ENCODE measurements at regions not wholly inside any gene's neighbourhood (a gene's known extent, or its start where the extent isn't known, plus 50 kb on each side); places are given as distances from the start of the nearest gene placed in this dataset.

- H3K36me3 ChIP-seq (ENCODE audit: low read length): no peaks in the 10 kb centered on the region
- no peak overlapping the region for H3K27ac ChIP-seq (ENCODE audit: low read depth, low read length)
- no peaks in the 10 kb centered on the region for H3K9me2 ChIP-seq (replicated peaks; ENCODE audit: insufficient read depth, low read length)
- H3K4me3 ChIP-seq (ENCODE audit: insufficient read depth, low read length, poor library complexity, severe bottlenecking): no peak overlapping the region
- H3F3A ChIP-seq (ENCODE audit: insufficient read depth): no peaks in the 10 kb centered on the region
- no peak for TF ChIP-seq CTCF (IDR thresholded peaks at IDR 0.05; ENCODE audit: insufficient read depth, low read length, poor library complexity, severe bottlenecking)
- TF ChIP-seq EZH2phosphoT487 (conservative IDR thresholded peaks at IDR 0.05; ENCODE audit: low read length): no peak
- H3K9ac ChIP-seq (ENCODE audit: low read length): no peak overlapping the region
- H4K20me1 ChIP-seq (ENCODE audit: low read depth, low read length): no peaks in the 10 kb centered on the region
- peak overlapping the region; percentile 38 for H2AFZ ChIP-seq (ENCODE audit: low read depth, low read length, severe bottlenecking)
- H3K27me3 ChIP-seq (ENCODE audit: low read length): no peaks in the 10 kb centered on the region
- no peaks in the 10 kb centered on the region for H3K79me2 ChIP-seq (ENCODE audit: insufficient read depth, low read length)
- H3K4me2 ChIP-seq (ENCODE audit: low read depth, low read length, poor library complexity, severe bottlenecking): no peak overlapping the region
- no peaks in the 10 kb centered on the region for H3K9me3 ChIP-seq (ENCODE audit: insufficient read depth, low read length)
These were observed 116.4 kb upstream of the LRFN5 start for GRCh38 chr14:41490323-41490722.

GRCh38 chr14:41489315-41489972 is 117.2 kb upstream of the LRFN5 start:
- Histone ChIP-seq H3K27me3 (ENCODE audit: low read length) (no peaks in the 10 kb centered on the region), H3K9me3 (ENCODE audit: insufficient read depth, low read length) (no peaks in the 10 kb centered on the region), H3K9me2 (replicated peaks; ENCODE audit: insufficient read depth, low read length) (no peaks in the 10 kb centered on the region), H3K4me2 (ENCODE audit: low read depth, low read length, poor library complexity, severe bottlenecking) (no peak overlapping the region), H3K36me3 (ENCODE audit: low read length) (no peaks in the 10 kb centered on the region), H3K9ac (ENCODE audit: low read length) (no peak overlapping the region), H3K79me2 (ENCODE audit: insufficient read depth, low read length) (no peaks in the 10 kb centered on the region), H3F3A (ENCODE audit: insufficient read depth) (no peaks in the 10 kb centered on the region), H3K4me3 (ENCODE audit: insufficient read depth, low read length, poor library complexity, severe bottlenecking) (no peak overlapping the region), H3K27ac (ENCODE audit: low read depth, low read length) (no peak overlapping the region), H2AFZ (ENCODE audit: low read depth, low read length, severe bottlenecking) (no peak overlapping the region), H4K20me1 (ENCODE audit: low read depth, low read length) (no peaks in the 10 kb centered on the region)
- TF ChIP-seq EZH2phosphoT487 (conservative IDR thresholded peaks at IDR 0.05; ENCODE audit: low read length) (no peak), CTCF (IDR thresholded peaks at IDR 0.05; ENCODE audit: insufficient read depth, low read length, poor library complexity, severe bottlenecking) (no peak)

- no peaks in the 10 kb centered on the region for H3K79me2 ChIP-seq (ENCODE audit: insufficient read depth, low read length)
- no peaks in the 10 kb centered on the region for H3K27me3 ChIP-seq (ENCODE audit: low read length)
- H3K4me2 ChIP-seq (ENCODE audit: low read depth, low read length, poor library complexity, severe bottlenecking): no peak overlapping the region
- no peak for TF ChIP-seq CTCF (IDR thresholded peaks at IDR 0.05; ENCODE audit: insufficient read depth, low read length, poor library complexity, severe bottlenecking)
- TF ChIP-seq EZH2phosphoT487 (conservative IDR thresholded peaks at IDR 0.05; ENCODE audit: low read length): no peak
- no peaks in the 10 kb centered on the region for H3K36me3 ChIP-seq (ENCODE audit: low read length)
- no peaks in the 10 kb centered on the region for H4K20me1 ChIP-seq (ENCODE audit: low read depth, low read length)
- H3K4me3 ChIP-seq (ENCODE audit: insufficient read depth, low read length, poor library complexity, severe bottlenecking): no peak overlapping the region
- H3K9me2 ChIP-seq (replicated peaks; ENCODE audit: insufficient read depth, low read length): no peaks in the 10 kb centered on the region
- no peak overlapping the region for H2AFZ ChIP-seq (ENCODE audit: low read depth, low read length, severe bottlenecking)
- no peak overlapping the region for H3K27ac ChIP-seq (ENCODE audit: low read depth, low read length)
- no peaks in the 10 kb centered on the region for H3F3A ChIP-seq (ENCODE audit: insufficient read depth)
- H3K9me3 ChIP-seq (ENCODE audit: insufficient read depth, low read length): no peaks in the 10 kb centered on the region
- H3K9ac ChIP-seq (ENCODE audit: low read length): no peak overlapping the region
These were observed 118.3 kb upstream of the LRFN5 start for GRCh38 chr14:41488401-41488800.
